ENCODE measurements at regions not wholly inside any gene's neighbourhood (a gene's known extent, or its start where the extent isn't known, plus 50 kb on each side); places are given as distances from the start of the nearest gene placed in this dataset.

GRCh38 chr3:124656531-124656930 is 73.7 kb upstream of the UMPS start:
- FAIRE-seq (no peak), ATAC-seq (no peak), DNase-seq (ENCODE audit: low spot score) (no peak)
- Histone ChIP-seq H3K27me3 (ENCODE audit: control insufficient read depth in 1 of 2, insufficient read depth in 2 of 2, low read length in 2 of 2) (no peaks in the 10 kb centered on the region), H3K4me1 (ENCODE audit: insufficient read depth, low read length) (peaks cover 30% of the 10 kb centered on the region), H3K9me3 (ENCODE audit: low read length) (no peaks in the 10 kb centered on the region), H3K79me2 (ENCODE audit: insufficient read depth, low read length) (no peaks in the 10 kb centered on the region), H3K9ac (ENCODE audit: insufficient read depth, low read depth, low read length) (no peak overlapping the region), H3K27ac (ENCODE audit: extremely low read length, insufficient read depth, low read length) (no peak overlapping the region), H3K36me3 (replicated peaks in 1 of 2; ENCODE audit: control insufficient read depth in 1 of 2, insufficient read depth in 2 of 2, low read length in 2 of 2) (peaks cover 20 to 61% of the 10 kb centered on the region in 2 experiments), H3K4me2 (ENCODE audit: low read depth, low read length) (no peak overlapping the region), H3K4me3 (replicated peaks in 1 of 3; ENCODE audit: insufficient read depth in 1 of 3, low read depth in 2 of 3, low read length in 3 of 3) (no peak overlapping the region), H4K20me1 (ENCODE audit: insufficient read depth, low read length) (no peaks in the 10 kb centered on the region), H2AFZ (ENCODE audit: low read length) (no peak overlapping the region)
- no peak for TF ChIP-seq IKZF1 (IDR thresholded peaks at IDR 0.05)
- TF ChIP-seq HDAC2 (CRISPR knock-in tag; IDR thresholded peaks at IDR 0.05): no peak
- no peak for TF ChIP-seq ZNF83 (CRISPR knock-in tag; IDR thresholded peaks at IDR 0.05; ENCODE audit: borderline replicate concordance)
- TF ChIP-seq ZNF547 (CRISPR knock-in tag; IDR thresholded peaks at IDR 0.05): no peak
- no peak for TF ChIP-seq YEATS2 (CRISPR knock-in tag; IDR thresholded peaks at IDR 0.05; ENCODE audit: borderline replicate concordance)
- no peak for TF ChIP-seq GMEB1 (CRISPR knock-in tag; IDR thresholded peaks at IDR 0.05; ENCODE audit: borderline replicate concordance)
- no peak for TF ChIP-seq ZBTB25 (CRISPR knock-in tag; IDR thresholded peaks at IDR 0.05)
- TF ChIP-seq ZNF564 (CRISPR knock-in tag; IDR thresholded peaks at IDR 0.05): no peak
- TF ChIP-seq MAFF (IDR thresholded peaks at IDR 0.05; ENCODE audit: low read depth, low read length): peak; percentile 92
- TF ChIP-seq MAFK (conservative IDR thresholded peaks at IDR 0.05 in 1 of 2, IDR thresholded peaks at IDR 0.05 in 1 of 2; ENCODE audit: low read length in 2 of 2): peak; percentile 88 to 94; a peak in 3 of 4 replicates
- in situ Hi-C loops (cut with HindIII; ENCODE audit: extremely low pct_ligation_motif_present, low pct_unique_long_range_greater_than_20kb) (no loop called here), intact Hi-C loops (cut with micrococcal nuclease; ENCODE audit: unreplicated experiment) (no loop called here)
- no TSS peak for BruUV-seq (replicated peaks)
- ChIA-PET POLR2A (interaction anchor here (11.3 kb wide), 1 partner anchor 20 kb away, joined by 78 read pairs; no protein-coding TSS in a partner anchor), CTCF (ENCODE audit: low intra/inter-chr PET ratio, low total read pairs) (no interaction called here)
- 95% methylated on average over 7 of the region's 7 CpGs for WGBS (ENCODE audit: low lambda C conversion rate)

Measured in HepG2 (cell line).